Nephron progenitor cell (in vitro differentiated cells): ENCODE measurements at regions not wholly inside any gene's neighbourhood (a gene's known extent, or its start where the extent isn't known, plus 50 kb on each side); places are given as distances from the start of the nearest gene placed in this dataset.

Source experiments
- DNase-seq: peaks from one replicate; pipeline ENCODE4 v3.0.0; 2021
- H3K27ac Mint-ChIP-seq: 2 replicates; pipeline ENCODE4 v1.8.0; 2021; ENCODE audit warnings: mild to moderate bottlenecking, moderate library complexity, mixed read lengths
- H3K27me3 Mint-ChIP-seq: 2 replicates; pipeline ENCODE4 v1.8.0; 2021; ENCODE audit warnings: mild to moderate bottlenecking, low read depth, mixed read lengths; ENCODE audit not compliant: poor library complexity
- H3K36me3 Mint-ChIP-seq: 2 replicates; pipeline ENCODE4 v1.8.0; 2021; ENCODE audit warnings: low read depth, mixed read lengths
- H3K4me1 Mint-ChIP-seq: 2 replicates; pipeline ENCODE4 v1.8.0; 2021; ENCODE audit warnings: mixed read lengths
- H3K4me3 Mint-ChIP-seq: 2 replicates; pipeline ENCODE4 v1.8.0; 2021; ENCODE audit warnings: mild to moderate bottlenecking, moderate library complexity, mixed read lengths
- H3K9me3 Mint-ChIP-seq: 2 replicates; pipeline ENCODE4 v1.8.0; 2021; ENCODE audit warnings: mild to moderate bottlenecking, moderate library complexity, mixed read lengths
- CTCF ChIP-seq: fragments of 200-600 bp; sonication (generic); IDR thresholded peaks from 2 replicates; pipeline ENCODE4 v1.5.0; 2021; ENCODE audit warnings: antibody characterized with exemption

- H3K27ac Mint-ChIP-seq = no peak overlapping the region
These were observed 108.3 kb downstream of the AHR start for GRCh38 chr7:17406738-17407137.

GRCh38 chr7:17407229-17407628 lies 108.8 kb downstream of the AHR start:
- H3K27me3 Mint-ChIP-seq = peaks cover 3% of the 10 kb centered on the region
- no peak for DNase-seq
- H3K36me3 Mint-ChIP-seq = no peaks in the 10 kb centered on the region
- peaks cover 7% of the 10 kb centered on the region for H3K4me1 Mint-ChIP-seq
- no peaks in the 10 kb centered on the region for H3K9me3 Mint-ChIP-seq
- no peak for TF ChIP-seq CTCF
- no peak overlapping the region for H3K4me3 Mint-ChIP-seq
- H3K27ac Mint-ChIP-seq = no peak overlapping the region

More at GRCh38 chr7:17406738-17407137, 108.3 kb downstream of the AHR start:
- Mint-ChIP-seq H3K27me3 (peaks cover 3% of the 10 kb centered on the region), H3K9me3 (no peaks in the 10 kb centered on the region), H3K4me3 (no peak overlapping the region), H3K4me1 (peaks cover 7% of the 10 kb centered on the region), H3K36me3 (no peaks in the 10 kb centered on the region)
- no peak for DNase-seq
- no peak for TF ChIP-seq CTCF

GRCh38 chr7:17408245-17408903 lies 109.9 kb downstream of the AHR start:
- Mint-ChIP-seq H3K4me3 (no peak overlapping the region), H3K27me3 (peaks cover 3% of the 10 kb centered on the region), H3K4me1 (peaks cover 7% of the 10 kb centered on the region), H3K9me3 (no peaks in the 10 kb centered on the region), H3K36me3 (no peaks in the 10 kb centered on the region), H3K27ac (peak overlapping the region; percentile 23)
- no peak for DNase-seq
- no peak for TF ChIP-seq CTCF

- Mint-ChIP-seq H3K36me3 (no peaks in the 10 kb centered on the region), H3K27ac (no peak overlapping the region), H3K9me3 (no peaks in the 10 kb centered on the region), H3K4me3 (no peak overlapping the region), H3K27me3 (peaks cover 3% of the 10 kb centered on the region), H3K4me1 (peaks cover 7% of the 10 kb centered on the region)
- no peak for DNase-seq
- no peak for TF ChIP-seq CTCF
These were observed 110.4 kb downstream of the AHR start for GRCh38 chr7:17408904-17409290.

- peaks cover 7% of the 10 kb centered on the region for H3K4me1 Mint-ChIP-seq
- H3K36me3 Mint-ChIP-seq = no peaks in the 10 kb centered on the region
- H3K27me3 Mint-ChIP-seq = peaks cover 3% of the 10 kb centered on the region
- H3K9me3 Mint-ChIP-seq = no peaks in the 10 kb centered on the region
- no peak for DNase-seq
- no peak overlapping the region for H3K27ac Mint-ChIP-seq
- no peak overlapping the region for H3K4me3 Mint-ChIP-seq
- no peak for TF ChIP-seq CTCF
These were observed 113.5 kb downstream of the AHR start for GRCh38 chr7:17411922-17412321.

GRCh38 chr7:17412883-17413282 lies 114.4 kb downstream of the AHR start:
- Mint-ChIP-seq H3K4me3 (no peak overlapping the region), H3K27me3 (peaks cover 3% of the 10 kb centered on the region), H3K9me3 (no peaks in the 10 kb centered on the region), H3K4me1 (peaks cover 7% of the 10 kb centered on the region), H3K36me3 (no peaks in the 10 kb centered on the region), H3K27ac (no peak overlapping the region)
- TF ChIP-seq CTCF = no peak
- no peak for DNase-seq
